Spleen (tissue), 11 donors: ENCODE measurements at regions not wholly inside any gene's neighbourhood (a gene's known extent, or its start where the extent isn't known, plus 50 kb on each side); places are given as distances from the start of the nearest gene placed in this dataset.

Source experiments
- DNase-seq: peaks from one replicate; pipeline ENCODE4 v3.0.0-alpha.2; 2020
- H3K27ac ChIP-seq, 8 donors: fragments of 200-600 bp; sonication (generic) in 7 of 8; 1 replicate in 4 of 8; 2 replicates in 4 of 8; pipeline versions ENCODE4 v1.5.0 to v1.8.0; 2016 to 2021; ENCODE audit warnings: inconsistent platforms in 4 of 8, mild to moderate bottlenecking in 4 of 8, moderate library complexity in 1 of 8
- H3K27me3 ChIP-seq, 7 donors: fragments of 200-600 bp; sonication (generic) in 6 of 7; replicated peaks in 1 of 7; 1 replicate in 4 of 7; 2 replicates in 3 of 7; pipeline versions ENCODE4 v1.5.0 to v1.8.0; 2016 to 2021; ENCODE audit warnings: inconsistent platforms in 3 of 7, mild to moderate bottlenecking in 1 of 7
- H3K36me3 ChIP-seq, 6 donors: fragments of 200-600 bp; sonication (generic) in 5 of 6; 1 replicate in 4 of 6; 2 replicates in 2 of 6; pipeline versions ENCODE4 v1.5.0 to v1.8.0; 2016 to 2021; ENCODE audit warnings: inconsistent platforms in 2 of 6
- H3K4me1 ChIP-seq, 6 donors: fragments of 200-600 bp; sonication (generic) in 5 of 6; 1 replicate in 3 of 6; 2 replicates in 3 of 6; pipeline versions ENCODE4 v1.5.0 to v1.8.0; 2016 to 2021; ENCODE audit warnings: inconsistent platforms in 3 of 6
- H3K4me3 ChIP-seq, 8 donors: fragments of 200-600 bp; sonication (generic) in 7 of 8; 1 replicate in 4 of 8; 2 replicates in 4 of 8; pipeline versions ENCODE4 v1.5.0 to v1.8.0; 2016 to 2021; ENCODE audit warnings: inconsistent platforms in 4 of 8, mild to moderate bottlenecking in 4 of 8, moderate library complexity in 2 of 8
- H3K9me3 ChIP-seq, 8 donors: fragments of 200-600 bp; sonication (generic) in 7 of 8; 1 replicate in 4 of 8; 2 replicates in 4 of 8; pipeline versions ENCODE4 v1.5.0 to v1.8.0; 2016 to 2021; ENCODE audit warnings: inconsistent platforms in 4 of 8
- CTCF ChIP-seq, 11 experiments: fragments of 200-600 bp in 7 of 11; fragments of 450-650 bp in 4 of 11; sonication (generic) in 4 of 11; IDR thresholded peaks in 8 of 11; conservative IDR thresholded peaks in 3 of 11; 1 replicate in 7 of 11; 2 replicates in 4 of 11; pipeline versions ENCODE4 v1.4.0 to v1.8.0; 2016 to 2021; ENCODE audit warnings: antibody characterized with exemption in 11 of 11, inconsistent platforms in 4 of 11, mild to moderate bottlenecking in 1 of 11
- POLR2A ChIP-seq, 3 donors: fragments of 450-650 bp; IDR thresholded peaks; one replicate each; pipeline ENCODE4 v1.5.1; 2017; ENCODE audit warnings: antibody characterized with exemption in 3 of 3, mild to moderate bottlenecking in 1 of 3
- POLR2AphosphoS5 ChIP-seq, 3 donors: sonication (generic); formaldehyde crosslinking; IDR thresholded peaks; one replicate each; pipeline ENCODE4 v1.5.1; 2017; ENCODE audit warnings: antibody characterized with exemption in 3 of 3
- WGBS, 5 donors: extraction: QIAGEN DNeasy Blood & Tissue Kit in 3 of 5; methylation state at CpG; one replicate each; pipeline versions ENCODE4 v1.1.5 to v1.1.7; 2013 to 2018; 5-methylcytosine and 5-hydroxymethylcytosine counted together
- intact Hi-C: fragments of 100-400 bp; cut with DNase I; formaldehyde crosslinking; loops from one replicate; pipeline ENCODE4 v1.15.0; 2023; ENCODE audit warnings: low total_unique reads
- donor health status: healthy with polysubstance abuse.
- donor health status: DM: no; HTN: no; CAD: no; lungs with moderate emphysema.
- donor health status: DM: no; HTN: no; CAD: no.
- donor health status: Bipolar disorder and iron deficiency.
- donor health status: healthy.
- donor health status: DM: no; HTN: no; CAD: no.
- donor health status: DM: yes; HTN: yes; CAD: no.

- H3K27me3 ChIP-seq = no peaks in the 10 kb centered on the region
- no peaks in the 10 kb centered on the region for H3K36me3 ChIP-seq
- no peak overlapping the region for H3K27ac ChIP-seq
- 74 to 87% (median 76%) methylated on average over 2 of the region's 2 CpGs for WGBS, 5 donors
- TF ChIP-seq CTCF (IDR thresholded peaks at IDR 0.05 in 8 of 11, conservative IDR thresholded peaks at IDR 0.05 in 3 of 11) (no peak), POLR2AphosphoS5 (IDR thresholded peaks at IDR 0.05) (no peak), POLR2A (IDR thresholded peaks at IDR 0.05) (no peak)
- intact Hi-C loops = no loop called here
- DNase-seq = no peak
- H3K9me3 ChIP-seq = peaks cover 0 to 44% (median 31%) of the 10 kb centered on the region in 8 donors
- H3K4me3 ChIP-seq = no peak overlapping the region
- H3K4me1 ChIP-seq = no peaks in the 10 kb centered on the region
Measured at GRCh38 chr18:71846716-71847115, 697.4 kb downstream of the CBLN2 start.

GRCh38 chr18:71844814-71845213, 699.3 kb downstream of the CBLN2 start:
- 62 to 80% (median 64%) methylated on average over 5 of the region's 5 CpGs for WGBS, 5 donors
- H3K27ac ChIP-seq = no peak overlapping the region
- TF ChIP-seq POLR2A (IDR thresholded peaks at IDR 0.05) (no peak), CTCF (IDR thresholded peaks at IDR 0.05 in 8 of 11, conservative IDR thresholded peaks at IDR 0.05 in 3 of 11) (no peak), POLR2AphosphoS5 (IDR thresholded peaks at IDR 0.05) (no peak)
- no peaks in the 10 kb centered on the region for H3K36me3 ChIP-seq
- H3K27me3 ChIP-seq = no peaks in the 10 kb centered on the region
- no peak overlapping the region for H3K4me3 ChIP-seq
- no peak for DNase-seq
- intact Hi-C loops = no loop called here
- H3K4me1 ChIP-seq = no peaks in the 10 kb centered on the region
- peaks cover 0 to 37% (median 31%) of the 10 kb centered on the region in 8 donors for H3K9me3 ChIP-seq

GRCh38 chr18:71842666-71843065, 701.5 kb downstream of the CBLN2 start:
- no peak for DNase-seq
- Histone ChIP-seq H3K9me3 (peaks cover 0 to 16% (median 12%) of the 10 kb centered on the region in 8 donors), H3K4me1 (no peaks in the 10 kb centered on the region), H3K27ac (no peak overlapping the region), H3K4me3 (no peak overlapping the region), H3K27me3 (no peaks in the 10 kb centered on the region), H3K36me3 (no peaks in the 10 kb centered on the region)
- intact Hi-C loops = no loop called here
- TF ChIP-seq POLR2A (IDR thresholded peaks at IDR 0.05) (no peak), CTCF (IDR thresholded peaks at IDR 0.05 in 8 of 11, conservative IDR thresholded peaks at IDR 0.05 in 3 of 11) (no peak), POLR2AphosphoS5 (IDR thresholded peaks at IDR 0.05) (no peak)
- WGBS, 5 donors = 77 to 89% (median 82%) methylated on average over 5 of the region's 5 CpGs

- no peak for TF ChIP-seq CTCF (IDR thresholded peaks at IDR 0.05 in 8 of 11, conservative IDR thresholded peaks at IDR 0.05 in 3 of 11)
- no peak for TF ChIP-seq POLR2A (IDR thresholded peaks at IDR 0.05)
- no peak for TF ChIP-seq POLR2AphosphoS5 (IDR thresholded peaks at IDR 0.05)
- intact Hi-C loops = no loop called here
- no peak for DNase-seq
- Histone ChIP-seq H3K36me3 (no peaks in the 10 kb centered on the region), H3K4me3 (no peak overlapping the region), H3K27ac (no peak overlapping the region), H3K4me1 (no peaks in the 10 kb centered on the region), H3K27me3 (no peaks in the 10 kb centered on the region), H3K9me3 (no peaks in the 10 kb centered on the region)
- WGBS, 5 donors = 64 to 83% (median 71%) methylated on average over 1 of the region's 1 CpG
Measured at GRCh38 chr18:71837547-71837946, 706.6 kb downstream of the CBLN2 start.
